SK-N-SH treated with all-trans-retinoic acid at 6 μM for 48 hours (cell line): ENCODE measurements at regions not wholly inside any gene's neighbourhood (a gene's known extent, or its start where the extent isn't known, plus 50 kb on each side); places are given as distances from the start of the nearest gene placed in this dataset.

ENCODE experiments used
- ATAC-seq: fragments of 200-7000 bp; cut with Tn5 transposase; 3 replicates; pipeline ENCODE4 v1.9.1; 2020; ENCODE audit warnings: mild to moderate bottlenecking, moderate library complexity
- ARNTL ChIP-seq: fragments of 450-650 bp; formaldehyde crosslinking; IDR thresholded peaks from 2 replicates; pipeline ENCODE4 v1.5.0; 2020; ENCODE audit warnings: low read depth, mild to moderate bottlenecking, moderate library complexity, borderline replicate concordance
- BACH2 ChIP-seq: fragments of 250-450 bp; sonication (Bioruptor Pico); IDR thresholded peaks from 2 replicates; pipeline ENCODE4 v1.9.0; 2021; ENCODE audit warnings: mild to moderate bottlenecking, borderline replicate concordance
- CSDC2 ChIP-seq: fragments of 250-450 bp; sonication (Bioruptor Pico); IDR thresholded peaks from 2 replicates; pipeline ENCODE4 v1.5.0; 2020; ENCODE audit warnings: mild to moderate bottlenecking, moderate library complexity
- ESRRG ChIP-seq: fragments of 250-450 bp; sonication (Bioruptor Pico); IDR thresholded peaks from 2 replicates; pipeline ENCODE4 v1.6.1; 2021; ENCODE audit warnings: mild to moderate bottlenecking
- GLIS3 ChIP-seq: fragments of 250-450 bp; sonication (Bioruptor Pico); IDR thresholded peaks from 2 replicates; pipeline ENCODE4 v1.5.0; 2020; ENCODE audit warnings: mild to moderate bottlenecking, moderate library complexity
- ISL1 ChIP-seq: fragments of 250-450 bp; sonication (Bioruptor Pico); IDR thresholded peaks from 2 replicates; pipeline ENCODE4 v2.1.2; 2022; ENCODE audit warnings: mild to moderate bottlenecking, moderate library complexity
- OSR1 ChIP-seq: fragments of 250-450 bp; sonication (Bioruptor Pico); IDR thresholded peaks from 2 replicates; pipeline ENCODE4 v1.8.0; 2022; ENCODE audit warnings: moderate library complexity, mild to moderate bottlenecking, inconsistent platforms
- PPARA ChIP-seq: fragments of 250-450 bp; sonication (Bioruptor Pico); IDR thresholded peaks from 2 replicates; pipeline ENCODE4 v1.5.0; 2020; ENCODE audit warnings: mild to moderate bottlenecking, borderline replicate concordance
- RARB ChIP-seq: fragments of 250-450 bp; sonication (Bioruptor Pico); IDR thresholded peaks from 2 replicates; pipeline ENCODE4 v1.8.0; 2021; ENCODE audit warnings: mild to moderate bottlenecking, moderate library complexity
- SNAI2 ChIP-seq: fragments of 250-450 bp; sonication (Bioruptor Pico); IDR thresholded peaks from 2 replicates; pipeline ENCODE4 v1.5.0; 2020; ENCODE audit warnings: mild to moderate bottlenecking, moderate library complexity
- TCF4 ChIP-seq: fragments of 250-450 bp; sonication (Bioruptor Pico); IDR thresholded peaks from 2 replicates; pipeline ENCODE4 v1.8.0; 2021; ENCODE audit warnings: mild to moderate bottlenecking, moderate library complexity, borderline replicate concordance
- TOX ChIP-seq: fragments of 250-450 bp; sonication (Bioruptor Pico); IDR thresholded peaks from 2 replicates; pipeline ENCODE4 v1.8.0; 2021; ENCODE audit warnings: mild to moderate bottlenecking, moderate library complexity, borderline replicate concordance
- ZC3H10 ChIP-seq: fragments of 250-450 bp; sonication (Bioruptor Pico); IDR thresholded peaks from 2 replicates; pipeline ENCODE4 v1.5.1; 2021; ENCODE audit warnings: mild to moderate bottlenecking, moderate library complexity
- ZFP3 ChIP-seq: fragments of 250-450 bp; sonication (Bioruptor Pico); IDR thresholded peaks from 2 replicates; pipeline ENCODE4 v1.5.0; 2020; ENCODE audit warnings: mild to moderate bottlenecking, moderate library complexity
- ZFP30 ChIP-seq: fragments of 450-650 bp; formaldehyde crosslinking; IDR thresholded peaks from 2 replicates; pipeline ENCODE4 v1.5.0; 2022; ENCODE audit warnings: mild to moderate bottlenecking, moderate library complexity
- ZNF565 ChIP-seq: fragments of 450-650 bp; formaldehyde crosslinking; conservative IDR thresholded peaks from 2 replicates; pipeline ENCODE4 v1.5.0; 2020; ENCODE audit warnings: low read depth, mild to moderate bottlenecking, moderate library complexity
- ZNF70 ChIP-seq: fragments of 450-650 bp; formaldehyde crosslinking; IDR thresholded peaks from 2 replicates; pipeline ENCODE4 v1.5.0; 2020; ENCODE audit warnings: mild to moderate bottlenecking, moderate library complexity
- ZNF8 ChIP-seq: fragments of 450-650 bp; formaldehyde crosslinking; IDR thresholded peaks from 2 replicates; pipeline ENCODE4 v1.5.0; 2020; ENCODE audit warnings: mild to moderate bottlenecking, moderate library complexity
- TF ChIP-seq, protein P1 (sequence below): fragments of 250-450 bp; sonication (Bioruptor Pico); IDR thresholded peaks from 2 replicates; pipeline ENCODE4 v1.5.1; 2020; ENCODE audit warnings: low read depth, mild to moderate bottlenecking, moderate library complexity
- TF ChIP-seq, protein P2 (sequence below): fragments of 250-450 bp; sonication (Bioruptor Pico); IDR thresholded peaks from 2 replicates; pipeline ENCODE4 v1.8.0; 2021; ENCODE audit warnings: low read depth, mild to moderate bottlenecking, moderate library complexity, borderline replicate concordance
- TF ChIP-seq, protein P3 (sequence below): fragments of 250-450 bp; sonication (Bioruptor Pico); IDR thresholded peaks from 2 replicates; pipeline ENCODE4 v1.5.1; 2021; ENCODE audit warnings: mild to moderate bottlenecking, moderate library complexity
- TF ChIP-seq, protein P4 (sequence below): fragments of 250-450 bp; sonication (Bioruptor Pico); IDR thresholded peaks from 2 replicates; pipeline ENCODE4 v1.5.0; 2020; ENCODE audit warnings: mild to moderate bottlenecking, moderate library complexity
- TF ChIP-seq, protein P5 (sequence below): fragments of 250-450 bp; sonication (Bioruptor Pico); IDR thresholded peaks from 2 replicates; pipeline ENCODE4 v1.8.0; 2020; ENCODE audit warnings: mild to moderate bottlenecking, moderate library complexity, borderline replicate concordance

DNA sequence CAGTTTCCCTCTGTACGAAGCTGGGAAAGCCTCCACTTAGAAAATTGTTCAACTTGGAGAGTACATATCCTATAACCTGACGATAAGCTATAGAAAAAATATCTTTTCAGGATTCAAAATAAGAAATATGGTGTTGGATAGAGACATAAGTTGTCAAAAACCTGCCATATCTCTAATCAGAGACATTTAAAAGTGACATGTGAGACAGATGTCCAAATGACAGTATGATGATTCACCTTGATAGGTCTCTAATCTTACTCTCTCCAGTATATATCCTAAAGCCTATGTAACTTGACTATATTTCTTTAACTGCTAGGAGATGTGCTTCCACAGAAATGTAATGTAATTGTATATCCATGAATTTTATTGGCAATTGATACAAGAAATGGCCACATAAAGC, 932.4 kb upstream of the MAN1A1 start:
- TF ChIP-seq, protein P1, sequence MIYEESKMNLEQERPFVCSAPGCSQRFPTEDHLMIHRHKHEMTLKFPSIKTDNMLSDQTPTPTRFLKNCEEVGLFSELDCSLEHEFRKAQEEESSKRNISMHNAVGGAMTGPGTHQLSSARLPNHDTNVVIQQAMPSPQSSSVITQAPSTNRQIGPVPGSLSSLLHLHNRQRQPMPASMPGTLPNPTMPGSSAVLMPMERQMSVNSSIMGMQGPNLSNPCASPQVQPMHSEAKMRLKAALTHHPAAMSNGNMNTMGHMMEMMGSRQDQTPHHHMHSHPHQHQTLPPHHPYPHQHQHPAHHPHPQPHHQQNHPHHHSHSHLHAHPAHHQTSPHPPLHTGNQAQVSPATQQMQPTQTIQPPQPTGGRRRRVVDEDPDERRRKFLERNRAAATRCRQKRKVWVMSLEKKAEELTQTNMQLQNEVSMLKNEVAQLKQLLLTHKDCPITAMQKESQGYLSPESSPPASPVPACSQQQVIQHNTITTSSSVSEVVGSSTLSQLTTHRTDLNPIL (CRISPR knock-in tag), result no peak
- no peak for TF ChIP-seq TOX (CRISPR knock-in tag)
- no peak for TF ChIP-seq CSDC2 (CRISPR knock-in tag)
- no peak for TF ChIP-seq BACH2 (CRISPR knock-in tag)
- TF ChIP-seq RARB (CRISPR knock-in tag), result no peak
- TF ChIP-seq, protein P2, sequence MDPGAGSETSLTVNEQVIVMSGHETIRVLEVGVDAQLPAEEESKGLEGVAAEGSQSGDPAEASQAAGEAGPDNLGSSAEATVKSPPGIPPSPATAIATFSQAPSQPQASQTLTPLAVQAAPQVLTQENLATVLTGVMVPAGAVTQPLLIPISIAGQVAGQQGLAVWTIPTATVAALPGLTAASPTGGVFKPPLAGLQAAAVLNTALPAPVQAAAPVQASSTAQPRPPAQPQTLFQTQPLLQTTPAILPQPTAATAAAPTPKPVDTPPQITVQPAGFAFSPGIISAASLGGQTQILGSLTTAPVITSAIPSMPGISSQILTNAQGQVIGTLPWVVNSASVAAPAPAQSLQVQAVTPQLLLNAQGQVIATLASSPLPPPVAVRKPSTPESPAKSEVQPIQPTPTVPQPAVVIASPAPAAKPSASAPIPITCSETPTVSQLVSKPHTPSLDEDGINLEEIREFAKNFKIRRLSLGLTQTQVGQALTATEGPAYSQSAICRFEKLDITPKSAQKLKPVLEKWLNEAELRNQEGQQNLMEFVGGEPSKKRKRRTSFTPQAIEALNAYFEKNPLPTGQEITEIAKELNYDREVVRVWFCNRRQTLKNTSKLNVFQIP, result no peak
- no peak for TF ChIP-seq ARNTL (CRISPR knock-in tag)
- no peak for TF ChIP-seq ESRRG (CRISPR knock-in tag)
- TF ChIP-seq, protein P3, sequence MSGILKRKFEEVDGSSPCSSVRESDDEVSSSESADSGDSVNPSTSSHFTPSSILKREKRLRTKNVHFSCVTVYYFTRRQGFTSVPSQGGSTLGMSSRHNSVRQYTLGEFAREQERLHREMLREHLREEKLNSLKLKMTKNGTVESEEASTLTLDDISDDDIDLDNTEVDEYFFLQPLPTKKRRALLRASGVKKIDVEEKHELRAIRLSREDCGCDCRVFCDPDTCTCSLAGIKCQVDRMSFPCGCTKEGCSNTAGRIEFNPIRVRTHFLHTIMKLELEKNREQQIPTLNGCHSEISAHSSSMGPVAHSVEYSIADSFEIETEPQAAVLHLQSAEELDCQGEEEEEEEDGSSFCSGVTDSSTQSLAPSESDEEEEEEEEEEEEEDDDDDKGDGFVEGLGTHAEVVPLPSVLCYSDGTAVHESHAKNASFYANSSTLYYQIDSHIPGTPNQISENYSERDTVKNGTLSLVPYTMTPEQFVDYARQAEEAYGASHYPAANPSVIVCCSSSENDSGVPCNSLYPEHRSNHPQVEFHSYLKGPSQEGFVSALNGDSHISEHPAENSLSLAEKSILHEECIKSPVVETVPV (CRISPR knock-in tag), result no peak
- TF ChIP-seq, protein P4, sequence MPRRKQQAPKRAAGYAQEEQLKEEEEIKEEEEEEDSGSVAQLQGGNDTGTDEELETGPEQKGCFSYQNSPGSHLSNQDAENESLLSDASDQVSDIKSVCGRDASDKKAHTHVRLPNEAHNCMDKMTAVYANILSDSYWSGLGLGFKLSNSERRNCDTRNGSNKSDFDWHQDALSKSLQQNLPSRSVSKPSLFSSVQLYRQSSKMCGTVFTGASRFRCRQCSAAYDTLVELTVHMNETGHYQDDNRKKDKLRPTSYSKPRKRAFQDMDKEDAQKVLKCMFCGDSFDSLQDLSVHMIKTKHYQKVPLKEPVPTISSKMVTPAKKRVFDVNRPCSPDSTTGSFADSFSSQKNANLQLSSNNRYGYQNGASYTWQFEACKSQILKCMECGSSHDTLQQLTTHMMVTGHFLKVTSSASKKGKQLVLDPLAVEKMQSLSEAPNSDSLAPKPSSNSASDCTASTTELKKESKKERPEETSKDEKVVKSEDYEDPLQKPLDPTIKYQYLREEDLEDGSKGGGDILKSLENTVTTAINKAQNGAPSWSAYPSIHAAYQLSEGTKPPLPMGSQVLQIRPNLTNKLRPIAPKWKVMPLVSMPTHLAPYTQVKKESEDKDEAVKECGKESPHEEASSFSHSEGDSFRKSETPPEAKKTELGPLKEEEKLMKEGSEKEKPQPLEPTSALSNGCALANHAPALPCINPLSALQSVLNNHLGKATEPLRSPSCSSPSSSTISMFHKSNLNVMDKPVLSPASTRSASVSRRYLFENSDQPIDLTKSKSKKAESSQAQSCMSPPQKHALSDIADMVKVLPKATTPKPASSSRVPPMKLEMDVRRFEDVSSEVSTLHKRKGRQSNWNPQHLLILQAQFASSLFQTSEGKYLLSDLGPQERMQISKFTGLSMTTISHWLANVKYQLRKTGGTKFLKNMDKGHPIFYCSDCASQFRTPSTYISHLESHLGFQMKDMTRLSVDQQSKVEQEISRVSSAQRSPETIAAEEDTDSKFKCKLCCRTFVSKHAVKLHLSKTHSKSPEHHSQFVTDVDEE, result no peak
- TF ChIP-seq ZNF8 (CRISPR knock-in tag), result no peak
- no peak for TF ChIP-seq ZNF565 (CRISPR knock-in tag)
- TF ChIP-seq SNAI2 (CRISPR knock-in tag), result no peak
- TF ChIP-seq, protein P5, sequence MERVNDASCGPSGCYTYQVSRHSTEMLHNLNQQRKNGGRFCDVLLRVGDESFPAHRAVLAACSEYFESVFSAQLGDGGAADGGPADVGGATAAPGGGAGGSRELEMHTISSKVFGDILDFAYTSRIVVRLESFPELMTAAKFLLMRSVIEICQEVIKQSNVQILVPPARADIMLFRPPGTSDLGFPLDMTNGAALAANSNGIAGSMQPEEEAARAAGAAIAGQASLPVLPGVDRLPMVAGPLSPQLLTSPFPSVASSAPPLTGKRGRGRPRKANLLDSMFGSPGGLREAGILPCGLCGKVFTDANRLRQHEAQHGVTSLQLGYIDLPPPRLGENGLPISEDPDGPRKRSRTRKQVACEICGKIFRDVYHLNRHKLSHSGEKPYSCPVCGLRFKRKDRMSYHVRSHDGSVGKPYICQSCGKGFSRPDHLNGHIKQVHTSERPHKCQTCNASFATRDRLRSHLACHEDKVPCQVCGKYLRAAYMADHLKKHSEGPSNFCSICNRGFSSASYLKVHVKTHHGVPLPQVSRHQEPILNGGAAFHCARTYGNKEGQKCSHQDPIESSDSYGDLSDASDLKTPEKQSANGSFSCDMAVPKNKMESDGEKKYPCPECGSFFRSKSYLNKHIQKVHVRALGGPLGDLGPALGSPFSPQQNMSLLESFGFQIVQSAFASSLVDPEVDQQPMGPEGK (CRISPR knock-in tag), result no peak
- no peak for TF ChIP-seq TCF4
- no peak for TF ChIP-seq OSR1 (CRISPR knock-in tag)
- no peak for TF ChIP-seq ZFP3 (CRISPR knock-in tag)
- no peak for TF ChIP-seq ZFP30
- no peak for TF ChIP-seq ISL1 (CRISPR knock-in tag)
- no peak for TF ChIP-seq GLIS3 (CRISPR knock-in tag)
- ATAC-seq, result no peak

DNA sequence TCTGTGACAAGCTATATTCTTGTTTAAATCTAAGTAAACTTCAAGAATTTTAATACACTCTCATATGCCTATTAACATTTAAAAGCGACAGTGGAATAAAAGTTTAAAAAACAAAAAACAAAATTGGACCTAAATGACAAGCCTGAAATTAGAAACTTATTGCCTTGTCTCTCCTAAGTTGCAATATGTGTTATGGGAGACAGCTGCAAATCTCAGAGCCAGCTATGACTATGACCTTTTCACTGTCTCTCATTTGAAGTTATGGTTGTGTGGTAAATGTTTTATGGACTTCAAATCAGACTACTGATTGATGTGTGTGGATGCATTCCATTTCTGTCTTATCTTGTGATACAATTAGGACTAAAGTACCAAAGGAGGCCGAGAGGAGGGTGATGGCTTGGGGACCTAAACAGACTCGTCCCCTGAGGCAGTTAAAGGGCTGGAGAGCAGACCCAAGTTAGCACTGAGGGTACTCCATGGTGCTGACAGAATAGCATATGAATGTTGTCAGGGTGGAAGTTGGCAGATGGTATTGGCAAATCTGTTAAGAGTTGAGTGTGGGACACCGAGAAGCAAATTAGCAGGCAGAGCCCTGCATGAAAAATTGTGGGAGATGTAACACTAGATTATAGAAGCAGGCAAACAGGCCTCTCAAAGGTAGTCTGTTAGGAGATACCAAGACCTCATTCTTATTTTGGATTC, 930.1 kb upstream of the MAN1A1 start:
- ATAC-seq, result no peak
- no peak for TF ChIP-seq ZNF565 (CRISPR knock-in tag)
- TF ChIP-seq ZNF70 (CRISPR knock-in tag), result no peak
- no peak for TF ChIP-seq OSR1 (CRISPR knock-in tag)
- no peak for TF ChIP-seq CSDC2 (CRISPR knock-in tag)
- TF ChIP-seq, protein P2, result no peak
- TF ChIP-seq ESRRG (CRISPR knock-in tag), result no peak
- TF ChIP-seq ZFP3 (CRISPR knock-in tag), result no peak
- TF ChIP-seq, protein P5 (CRISPR knock-in tag), result no peak
- no peak for TF ChIP-seq GLIS3 (CRISPR knock-in tag)
- no peak for TF ChIP-seq ZNF8 (CRISPR knock-in tag)
- TF ChIP-seq, protein P1 (CRISPR knock-in tag), result no peak
- TF ChIP-seq, protein P3 (CRISPR knock-in tag), result no peak
- no peak for TF ChIP-seq SNAI2 (CRISPR knock-in tag)
- TF ChIP-seq ZC3H10 (CRISPR knock-in tag), result no peak
- TF ChIP-seq ISL1 (CRISPR knock-in tag), result no peak
- TF ChIP-seq PPARA, result no peak
